Vagina (tissue), 2 donors: ENCODE measurements at regions not wholly inside any gene's neighbourhood (a gene's known extent, or its start where the extent isn't known, plus 50 kb on each side); places are given as distances from the start of the nearest gene placed in this dataset.

Source experiments
- DNase-seq, 2 donors: peaks; one replicate each; pipeline ENCODE4 v3.0.0-alpha.2; 2017; ENCODE audit errors: extremely low spot score in 2 of 2
- H3K27ac ChIP-seq: fragments of 200-600 bp; sonication (generic); one replicate; pipeline ENCODE4 v1.5.1; 2019
- H3K27me3 ChIP-seq: fragments of 200-600 bp; sonication (generic); one replicate; pipeline ENCODE4 v1.5.1; 2019
- H3K36me3 ChIP-seq, 2 donors: fragments of 200-600 bp; sonication (generic); one replicate each; pipeline ENCODE4 v1.5.1; 2017 to 2019
- H3K4me1 ChIP-seq: fragments of 200-600 bp; sonication (generic); one replicate; pipeline ENCODE4 v1.5.1; 2019
- H3K4me3 ChIP-seq, 2 donors: fragments of 200-600 bp; sonication (generic); 1 replicate in 1 of 2; 2 replicates in 1 of 2; pipeline ENCODE4 v1.5.1; 2016 to 2019
- H3K9me3 ChIP-seq: fragments of 200-600 bp; sonication (generic); one replicate; pipeline ENCODE4 v1.5.1; 2019
- CTCF ChIP-seq, 3 experiments: fragments of 450-650 bp in 2 of 3; fragments of 200-600 bp in 1 of 3; sonication (generic) in 1 of 3; IDR thresholded peaks; one replicate each; pipeline ENCODE4 v1.5.1; 2017 to 2019; ENCODE audit warnings: antibody characterized with exemption in 3 of 3, mild to moderate bottlenecking in 2 of 3, moderate library complexity in 2 of 3
- POLR2A ChIP-seq, 2 donors: fragments of 450-650 bp; IDR thresholded peaks; one replicate each; pipeline ENCODE4 v1.6.1; 2017; ENCODE audit warnings: antibody characterized with exemption in 2 of 2, mild to moderate bottlenecking in 2 of 2, moderate library complexity in 2 of 2
- POLR2AphosphoS5 ChIP-seq, 2 donors: sonication (generic); formaldehyde crosslinking; IDR thresholded peaks; one replicate each; pipeline ENCODE4 v1.9.0; 2017; ENCODE audit warnings: antibody characterized with exemption in 2 of 2, mild to moderate bottlenecking in 2 of 2, low read depth in 1 of 2; ENCODE audit not compliant: insufficient read depth in 1 of 2
- intact Hi-C: fragments of 100-400 bp; cut with DNase I; formaldehyde crosslinking; loops from one replicate; pipeline ENCODE4 v1.15.1; 2023

DNA sequence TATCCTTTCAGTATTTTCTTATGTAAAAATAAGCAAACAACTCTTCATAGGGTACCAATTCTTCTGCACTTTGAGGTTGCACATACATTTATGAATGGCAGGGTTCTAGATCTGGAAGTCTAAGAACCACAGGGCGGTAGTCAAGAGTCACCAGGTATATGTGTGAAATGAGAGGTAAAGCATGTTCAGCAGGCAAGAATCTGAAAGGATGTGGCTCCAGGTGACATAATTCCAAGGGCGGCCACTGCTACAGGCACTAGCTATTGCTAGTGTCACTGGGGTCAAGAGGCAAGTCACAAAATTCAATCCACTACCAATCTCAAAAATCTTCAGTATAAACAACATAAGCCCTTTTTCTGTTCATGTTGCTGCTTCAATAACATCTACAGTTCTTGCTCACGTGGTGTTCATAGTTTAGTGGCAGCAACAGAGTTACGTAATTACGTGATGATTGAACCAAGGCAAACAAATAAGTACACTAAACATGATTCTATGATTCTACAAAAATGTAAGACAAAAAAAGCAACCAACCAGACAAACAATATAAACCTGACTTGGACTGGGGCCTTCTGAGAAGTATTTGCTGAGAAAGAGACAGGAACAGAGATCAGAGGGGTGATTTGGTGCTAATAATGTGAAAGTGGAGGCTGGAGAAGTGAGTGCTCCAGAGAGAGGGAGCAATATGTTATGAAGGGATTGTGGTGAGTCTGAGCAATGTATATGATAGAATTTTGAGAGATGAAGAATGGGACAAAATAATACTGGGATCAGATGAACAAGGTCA, 101.7 kb downstream of the NAA11 start:
- DNase-seq = no peak
- Histone ChIP-seq H3K4me3 (no peak overlapping the region), H3K9me3 (no peaks in the 10 kb centered on the region), H3K4me1 (no peaks in the 10 kb centered on the region), H3K36me3 (no peaks in the 10 kb centered on the region), H3K27me3 (no peaks in the 10 kb centered on the region), H3K27ac (no peak overlapping the region)
- intact Hi-C loops = no loop called here
- TF ChIP-seq POLR2A (IDR thresholded peaks at IDR 0.05) = no peak
- TF ChIP-seq CTCF (IDR thresholded peaks at IDR 0.05) = no peak
- no peak for TF ChIP-seq POLR2AphosphoS5 (IDR thresholded peaks at IDR 0.05; ENCODE audit: insufficient read depth in 1 of 2, low read depth in 1 of 2)

DNA sequence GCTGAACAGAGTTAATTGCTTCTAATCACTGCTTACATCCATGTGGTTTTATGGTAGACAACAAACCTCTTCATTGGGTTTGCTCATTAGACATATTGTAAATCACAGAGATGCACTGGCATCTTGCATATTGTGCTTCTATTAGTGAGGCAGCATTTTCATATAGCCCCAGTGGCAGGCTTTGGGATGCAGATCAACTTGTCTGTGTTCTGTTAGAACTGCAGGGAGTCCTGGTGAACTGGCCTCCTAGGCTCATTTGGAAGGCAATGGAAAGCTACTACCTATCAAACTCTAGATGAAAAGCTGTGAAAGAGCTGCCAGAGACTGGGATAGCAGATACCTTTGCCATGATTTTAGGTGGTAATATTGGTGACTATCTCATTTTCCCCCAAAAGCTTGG, 108.8 kb downstream of the NAA11 start:
- Histone ChIP-seq H3K27me3 (no peaks in the 10 kb centered on the region), H3K36me3 (no peaks in the 10 kb centered on the region), H3K27ac (no peak overlapping the region), H3K9me3 (no peaks in the 10 kb centered on the region), H3K4me3 (no peak overlapping the region), H3K4me1 (no peaks in the 10 kb centered on the region)
- intact Hi-C loops = no loop called here
- TF ChIP-seq CTCF (IDR thresholded peaks at IDR 0.05) (no peak), POLR2AphosphoS5 (IDR thresholded peaks at IDR 0.05; ENCODE audit: insufficient read depth in 1 of 2, low read depth in 1 of 2) (no peak), POLR2A (IDR thresholded peaks at IDR 0.05) (no peak)
- no peak for DNase-seq

DNA sequence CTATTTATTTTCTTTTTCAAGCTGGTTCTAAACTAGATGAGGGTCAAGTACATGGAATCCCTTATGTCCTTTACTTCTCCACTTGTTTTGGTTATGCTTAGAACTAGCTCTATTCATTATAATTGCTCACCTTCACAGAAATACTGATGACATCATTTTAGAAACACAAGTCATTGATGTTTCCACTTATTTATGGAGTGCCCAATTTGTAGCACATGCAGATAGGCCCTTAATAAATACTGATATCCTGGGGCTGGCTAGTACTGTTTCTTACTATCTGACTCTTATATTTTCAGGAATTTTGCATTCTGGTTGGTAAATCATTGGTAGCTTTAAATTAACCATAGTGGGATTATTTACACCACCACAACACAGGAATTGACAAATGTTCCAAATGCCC, 112.2 kb downstream of the NAA11 start:
- no peaks in the 10 kb centered on the region for H3K9me3 ChIP-seq
- no peak for DNase-seq
- intact Hi-C loops = no loop called here
- no peak for TF ChIP-seq POLR2AphosphoS5 (IDR thresholded peaks at IDR 0.05; ENCODE audit: insufficient read depth in 1 of 2, low read depth in 1 of 2)
- TF ChIP-seq POLR2A (IDR thresholded peaks at IDR 0.05) = no peak
- no peak for TF ChIP-seq CTCF (IDR thresholded peaks at IDR 0.05)
- no peak overlapping the region for H3K27ac ChIP-seq
- H3K36me3 ChIP-seq = no peaks in the 10 kb centered on the region
- no peaks in the 10 kb centered on the region for H3K27me3 ChIP-seq
- H3K4me1 ChIP-seq = no peaks in the 10 kb centered on the region
- H3K4me3 ChIP-seq = no peak overlapping the region

GRCh38 chr4:79213010-79213409, 112.9 kb downstream of the NAA11 start:
- no peak for DNase-seq
- no peak overlapping the region for H3K27ac ChIP-seq
- no peaks in the 10 kb centered on the region for H3K27me3 ChIP-seq
- TF ChIP-seq POLR2AphosphoS5 (IDR thresholded peaks at IDR 0.05; ENCODE audit: insufficient read depth in 1 of 2, low read depth in 1 of 2) (no peak), CTCF (IDR thresholded peaks at IDR 0.05) (no peak), POLR2A (IDR thresholded peaks at IDR 0.05) (no peak)
- H3K4me1 ChIP-seq = no peaks in the 10 kb centered on the region
- H3K36me3 ChIP-seq = no peaks in the 10 kb centered on the region
- no peaks in the 10 kb centered on the region for H3K9me3 ChIP-seq
- intact Hi-C loops = no loop called here
- no peak overlapping the region for H3K4me3 ChIP-seq

DNA sequence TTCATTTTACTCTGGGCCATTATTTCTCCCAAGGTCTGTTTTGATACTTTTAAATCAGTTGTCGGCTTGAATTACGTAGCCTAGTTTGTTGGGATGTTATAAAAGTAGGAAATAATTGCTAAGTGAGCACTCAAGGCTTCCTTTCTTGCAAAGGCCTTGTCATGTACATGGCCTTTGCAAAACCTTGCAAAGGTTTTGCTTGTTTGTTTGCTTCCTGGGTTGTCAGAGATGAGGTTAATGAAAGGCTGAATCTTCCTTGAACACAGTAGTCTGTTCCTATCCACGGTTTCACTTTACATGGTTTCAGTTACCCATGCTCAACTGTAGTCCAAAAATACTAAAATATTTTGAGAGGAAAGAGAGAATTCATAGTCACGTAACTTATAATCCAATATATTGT, 113.5 kb downstream of the NAA11 start:
- DNase-seq = no peak
- Histone ChIP-seq H3K4me1 (no peaks in the 10 kb centered on the region), H3K27ac (no peak overlapping the region), H3K9me3 (no peaks in the 10 kb centered on the region), H3K4me3 (no peak overlapping the region), H3K27me3 (no peaks in the 10 kb centered on the region), H3K36me3 (no peaks in the 10 kb centered on the region)
- TF ChIP-seq POLR2A (IDR thresholded peaks at IDR 0.05) (no peak), POLR2AphosphoS5 (IDR thresholded peaks at IDR 0.05; ENCODE audit: insufficient read depth in 1 of 2, low read depth in 1 of 2) (no peak), CTCF (IDR thresholded peaks at IDR 0.05) (no peak)
- intact Hi-C loops = no loop called here
